SKM-1 treated with dmso at 0.1 percent for 144 hours (cell line): ENCODE measurements at regions not wholly inside any gene's neighbourhood (a gene's known extent, or its start where the extent isn't known, plus 50 kb on each side); places are given as distances from the start of the nearest gene placed in this dataset.

Experiments used
- DNase-seq: peaks from one replicate; lab custom pipeline; 2025; ENCODE audit not compliant: unreplicated experiment; lab: John Stamatoyannopoulos, UW

GRCh38 chr11:86726770-86727504, 54.5 kb upstream of the ME3 start:
- no peak for DNase-seq

- DNase-seq = no peak
Observed at GRCh38 chr11:86726118-86726753, 53.8 kb upstream of the ME3 start.

GRCh38 chr11:86724137-86724536, 51.7 kb upstream of the ME3 start:
- DNase-seq = no peak

- DNase-seq = no peak
Observed at GRCh38 chr11:86723281-86723680, 50.9 kb upstream of the ME3 start.

- no peak for DNase-seq
Observed at GRCh38 chr11:86722748-86723147, 50.3 kb upstream of the ME3 start.
